ENCODE measurements at regions not wholly inside any gene's neighbourhood (a gene's known extent, or its start where the extent isn't known, plus 50 kb on each side); places are given as distances from the start of the nearest gene placed in this dataset.

GRCh38 chr6:48837744-48838143 lies 625.3 kb downstream of the MMUT start:
- no peak for DNase-seq (ENCODE audit: low spot score in 2 of 2)

GRCh38 chr6:48835421-48835958 lies 627.6 kb downstream of the MMUT start:
- no peak for FAIRE-seq
- no peak for DNase-seq (ENCODE audit: low spot score in 2 of 2)

More at GRCh38 chr6:48837744-48838143, 625.3 kb downstream of the MMUT start:
- FAIRE-seq: no peak

GRCh38 chr6:48834706-48835105 lies 628.3 kb downstream of the MMUT start:
- FAIRE-seq (no peak), DNase-seq (ENCODE audit: low spot score in 2 of 2) (no peak)

GRCh38 chr6:48833916-48834315 lies 629.1 kb downstream of the MMUT start:
- FAIRE-seq: peak; percentile 69
- no peak for DNase-seq (ENCODE audit: low spot score in 2 of 2)

- DNase-seq (ENCODE audit: low spot score in 2 of 2): no peak
- FAIRE-seq: no peak
These were observed 636.0 kb downstream of the MMUT start for GRCh38 chr6:48826901-48827701.

GRCh38 chr6:48826152-48826515 lies 636.9 kb downstream of the MMUT start:
- DNase-seq (ENCODE audit: low spot score in 2 of 2) (no peak), FAIRE-seq (no peak)

- no peak for DNase-seq (ENCODE audit: low spot score in 2 of 2)
- no peak for FAIRE-seq
These were observed 637.4 kb downstream of the MMUT start for GRCh38 chr6:48825501-48826151.

- no peak for FAIRE-seq
- no peak for DNase-seq (ENCODE audit: low spot score in 2 of 2)
These were observed 645.0 kb downstream of the MMUT start for GRCh38 chr6:48818052-48818412.

- no peak for FAIRE-seq
- DNase-seq (ENCODE audit: low spot score in 2 of 2): no peak
These were observed 645.6 kb downstream of the MMUT start for GRCh38 chr6:48817333-48818051.

- no peak for DNase-seq (ENCODE audit: low spot score in 2 of 2)
- no peak for FAIRE-seq
These were observed 648.1 kb downstream of the MMUT start for GRCh38 chr6:48814957-48815356.

GRCh38 chr6:48813836-48814235 lies 649.2 kb downstream of the MMUT start:
- DNase-seq (ENCODE audit: low spot score in 2 of 2): no peak
- FAIRE-seq: no peak

- FAIRE-seq (no peak), DNase-seq (ENCODE audit: low spot score in 2 of 2) (no peak)
These were observed 653.4 kb downstream of the MMUT start for GRCh38 chr6:48809700-48810099.

GRCh38 chr6:48809245-48809644 lies 653.8 kb downstream of the MMUT start:
- no peak for FAIRE-seq
- DNase-seq (ENCODE audit: low spot score in 2 of 2): no peak

GRCh38 chr6:48798296-48798695 lies 664.8 kb downstream of the MMUT start:
- DNase-seq (ENCODE audit: low spot score in 2 of 2) (no peak), FAIRE-seq (no peak)

- FAIRE-seq (no peak), DNase-seq (ENCODE audit: low spot score in 2 of 2) (no peak)
These were observed 671.2 kb upstream of the PTCHD4 start for GRCh38 chr6:48782225-48782624.

GRCh38 chr6:48777411-48777810 lies 666.4 kb upstream of the PTCHD4 start:
- FAIRE-seq (no peak), DNase-seq (ENCODE audit: low spot score in 2 of 2) (no peak)

- FAIRE-seq: no peak
- DNase-seq (ENCODE audit: low spot score in 2 of 2): no peak
These were observed 664.2 kb upstream of the PTCHD4 start for GRCh38 chr6:48775157-48775556.

- DNase-seq (ENCODE audit: low spot score in 2 of 2): no peak
- no peak for FAIRE-seq
These were observed 663.3 kb upstream of the PTCHD4 start for GRCh38 chr6:48774276-48774675.

- FAIRE-seq: no peak
- DNase-seq (ENCODE audit: low spot score in 2 of 2): no peak
These were observed 655.4 kb upstream of the PTCHD4 start for GRCh38 chr6:48766349-48766748.

- no peak for FAIRE-seq
- DNase-seq (ENCODE audit: low spot score in 2 of 2): peak in 1 of 2 donors; percentile 8
These were observed 654.5 kb upstream of the PTCHD4 start for GRCh38 chr6:48765352-48765961.

All from frontal cortex (tissue), 3 donors.